ENCODE measurements at regions not wholly inside any gene's neighbourhood (a gene's known extent, or its start where the extent isn't known, plus 50 kb on each side); places are given as distances from the start of the nearest gene placed in this dataset.
"Not testable (repeated sequence)": the region's sequence is repeated elsewhere in the genome, so short reads cannot be mapped to it uniquely, and the experiment has no call there.

GRCh38 chr3:20645340-20645739, 459.3 kb upstream of the SGO1 start:
- no peak for DNase-seq (ENCODE audit: low read depth in 2 of 2)

DNA sequence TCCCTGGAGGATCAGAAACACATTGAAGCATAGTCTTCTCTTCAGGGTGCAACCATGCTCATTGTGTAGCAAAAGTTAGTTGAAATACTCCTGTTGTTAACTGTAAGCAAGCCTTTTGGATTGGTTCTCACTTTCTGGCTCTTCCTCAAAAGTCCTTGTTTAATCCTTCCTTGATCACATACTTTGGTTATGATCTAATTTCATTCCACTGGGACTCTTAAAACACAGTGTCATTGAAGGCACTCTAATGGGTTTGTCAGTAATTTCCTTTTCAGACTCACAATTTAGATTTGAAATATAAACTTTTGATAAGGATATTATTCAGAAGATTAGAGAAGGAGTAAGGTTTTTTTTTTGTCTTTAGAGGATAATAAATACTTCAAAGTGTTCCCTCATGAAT, 451.7 kb upstream of the SGO1 start:
- no peak for DNase-seq (ENCODE audit: low read depth in 2 of 2)

DNA sequence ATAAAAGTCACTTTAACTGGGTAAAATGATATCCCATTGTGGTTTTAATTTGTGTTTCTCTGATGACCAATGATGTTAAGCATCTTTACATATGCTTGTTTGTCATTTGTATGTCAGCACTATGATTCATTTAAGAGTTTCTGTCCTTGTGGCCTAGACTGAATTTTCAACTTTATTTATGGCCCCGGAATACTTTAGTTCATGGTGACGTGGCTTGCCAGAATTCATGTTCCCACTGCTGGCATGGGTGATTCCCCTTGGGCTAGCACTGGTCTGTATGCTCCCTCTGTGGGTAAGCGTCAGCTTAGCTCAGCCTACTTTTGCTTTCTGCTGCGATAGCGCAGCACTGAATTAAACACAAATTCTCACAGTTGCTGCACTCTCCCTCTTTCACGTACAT, 436.3 kb upstream of the SGO1 start:
- no peak for DNase-seq (ENCODE audit: low read depth in 2 of 2)

GRCh38 chr3:20618621-20619020, 432.6 kb upstream of the SGO1 start:
- not testable (repeated sequence) for DNase-seq (ENCODE audit: low read depth in 2 of 2)

DNA sequence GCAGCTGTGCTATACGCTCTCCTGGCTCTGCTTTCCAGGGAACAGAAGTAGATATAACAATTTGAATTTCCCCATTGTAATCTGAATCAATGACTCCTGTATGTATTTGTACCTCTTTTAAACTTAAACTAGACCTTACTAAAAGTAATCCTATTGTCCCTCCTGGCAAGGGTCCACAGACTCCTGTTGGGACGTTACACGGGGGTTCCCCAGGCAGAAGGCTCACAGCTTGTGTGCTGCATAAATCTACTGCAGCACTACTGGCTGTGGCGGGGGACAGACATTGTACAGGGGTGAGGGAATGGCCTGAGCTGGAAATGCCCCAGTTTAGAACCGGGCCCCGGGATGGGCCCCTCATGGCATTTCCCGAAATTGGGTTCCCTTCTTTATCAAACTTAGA, 432.2 kb upstream of the SGO1 start:
- not testable (repeated sequence) for DNase-seq (ENCODE audit: low read depth in 2 of 2)

GRCh38 chr3:20615982-20616381, 430.0 kb upstream of the SGO1 start:
- DNase-seq (ENCODE audit: low read depth in 2 of 2), result not testable (repeated sequence)

- DNase-seq (ENCODE audit: low read depth in 2 of 2), result no peak
Observed at GRCh38 chr3:20608054-20608738, 422.2 kb upstream of the SGO1 start.

- DNase-seq (ENCODE audit: low read depth in 2 of 2), result no peak
Observed at GRCh38 chr3:20604659-20605058, 418.7 kb upstream of the SGO1 start.

- DNase-seq (ENCODE audit: low read depth in 2 of 2), result no peak
Observed at GRCh38 chr3:20589275-20589674, 403.3 kb upstream of the SGO1 start.

DNA sequence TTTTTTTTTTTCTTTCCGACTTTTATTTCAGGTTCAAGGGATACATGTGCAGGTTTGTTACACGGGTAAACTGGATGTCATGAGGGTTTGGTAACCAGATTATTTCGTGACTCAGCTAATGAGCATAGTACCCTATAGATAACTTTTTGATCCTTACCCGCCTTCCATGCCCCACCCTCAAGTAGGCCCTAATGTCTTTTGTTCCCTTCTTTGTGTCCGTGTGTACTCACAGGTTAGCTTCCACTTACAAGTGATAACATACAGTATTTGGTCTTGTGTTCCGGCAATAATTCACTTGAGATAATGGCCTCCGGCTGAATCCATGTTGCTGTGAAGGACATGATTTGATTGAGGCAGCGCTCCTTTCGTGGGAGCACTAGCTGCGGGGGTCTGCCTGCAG, 402.8 kb upstream of the SGO1 start:
- DNase-seq (ENCODE audit: low read depth in 2 of 2), result no peak

GRCh38 chr3:20583648-20584047, 397.6 kb upstream of the SGO1 start:
- DNase-seq (ENCODE audit: low read depth in 2 of 2), result no peak

DNA sequence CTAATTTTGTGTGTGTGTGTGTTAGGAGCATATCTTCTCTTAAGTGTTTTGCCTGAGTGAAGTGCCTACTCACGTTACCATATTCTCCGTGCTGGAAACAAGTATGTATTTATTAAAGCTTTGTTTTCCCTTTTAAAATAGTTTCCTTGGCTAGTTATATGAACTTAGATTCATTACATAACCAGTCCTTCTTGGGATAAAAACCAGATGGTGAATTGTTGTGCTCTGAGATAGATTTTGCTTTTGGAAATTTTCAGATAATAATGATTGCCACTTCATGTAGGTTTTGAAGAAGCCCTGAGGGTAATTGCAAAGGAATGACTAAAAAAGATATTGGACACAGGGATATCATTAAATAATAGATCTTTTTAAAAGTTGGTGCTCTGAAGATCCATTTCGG, 390.2 kb upstream of the SGO1 start:
- no peak for DNase-seq (ENCODE audit: low read depth in 2 of 2)

- no peak for DNase-seq (ENCODE audit: low read depth in 2 of 2)
Observed at GRCh38 chr3:20575146-20575545, 389.1 kb upstream of the SGO1 start.

DNA sequence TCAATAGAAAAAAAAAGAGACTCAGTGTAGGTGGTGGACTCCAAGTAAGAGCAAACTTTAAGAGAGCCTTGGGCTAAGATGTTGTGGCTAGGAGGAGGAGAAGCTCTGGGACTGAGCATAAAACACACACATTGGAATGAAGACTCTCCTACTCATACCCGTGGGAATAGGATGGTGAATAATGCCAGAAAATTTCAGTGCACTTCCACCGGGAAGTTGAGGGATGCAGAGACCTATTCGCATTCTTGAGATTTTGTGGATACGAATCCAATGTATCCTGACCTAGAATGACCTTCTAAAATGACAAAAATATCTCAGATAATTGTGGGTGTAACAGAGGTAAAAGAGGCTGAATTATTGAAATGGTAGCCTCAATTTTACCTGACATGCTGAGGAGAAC, 388.7 kb upstream of the SGO1 start:
- no peak for DNase-seq (ENCODE audit: low read depth in 2 of 2)

DNA sequence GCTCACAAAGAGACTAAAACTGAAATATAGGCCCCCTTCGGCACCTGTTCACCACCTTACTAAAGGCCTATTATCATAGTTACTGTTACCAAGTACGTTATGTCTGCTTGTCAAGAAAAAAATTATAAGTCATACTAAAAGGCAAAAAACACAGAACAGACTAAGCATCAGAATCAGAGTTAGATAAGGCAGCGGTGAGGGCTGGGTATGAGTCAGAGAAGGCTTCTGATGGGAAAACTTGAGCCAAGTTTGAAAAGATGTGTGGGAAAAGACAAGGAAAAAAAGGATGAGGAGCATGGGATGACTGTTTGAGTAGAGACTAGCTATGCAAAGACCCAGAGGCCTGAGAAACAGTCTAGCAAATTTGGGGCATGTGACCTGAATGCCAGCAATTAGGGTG, 387.2 kb upstream of the SGO1 start:
- DNase-seq (ENCODE audit: low read depth in 2 of 2), result no peak

DNA sequence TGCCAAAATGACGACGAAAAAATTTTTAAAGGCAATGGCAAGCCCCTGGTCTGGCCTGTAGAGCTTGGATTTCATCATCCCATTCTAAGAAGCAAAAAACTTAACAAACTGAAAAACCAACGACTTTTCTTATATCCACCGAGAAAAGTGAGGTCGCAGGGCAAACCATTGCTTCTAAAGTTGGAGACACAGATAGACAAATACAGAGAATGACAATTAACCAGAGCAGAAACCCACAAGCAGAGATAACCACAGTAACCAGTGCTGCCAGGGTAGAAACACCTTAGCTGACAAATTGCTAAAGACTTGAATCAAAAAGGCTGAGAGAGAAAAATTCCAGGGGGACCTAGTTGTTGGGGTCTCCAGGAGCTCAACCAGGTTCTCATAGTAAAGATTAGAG, 386.5 kb upstream of the SGO1 start:
- no peak for DNase-seq (ENCODE audit: low read depth in 2 of 2)

DNA sequence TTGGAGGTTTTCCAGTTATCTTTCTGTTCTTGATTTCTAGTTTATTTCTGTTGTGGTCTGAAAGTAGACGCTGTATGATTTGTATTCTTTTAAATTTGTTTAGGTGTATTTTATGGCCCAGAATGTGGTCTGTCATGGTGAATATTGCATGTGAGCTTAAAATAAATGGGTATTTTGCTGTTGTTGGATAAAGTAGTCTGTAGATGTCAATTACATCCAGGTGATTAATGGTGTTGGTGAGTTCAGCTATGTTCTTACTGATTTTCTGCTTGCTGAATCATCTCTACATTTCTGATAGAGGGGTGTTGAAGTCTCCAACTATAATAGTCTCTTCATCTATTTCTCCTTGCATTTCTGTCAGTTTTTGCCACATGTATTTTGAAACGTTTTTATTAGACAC, 383.3 kb upstream of the SGO1 start:
- DNase-seq (ENCODE audit: low read depth in 2 of 2), result no peak

GRCh38 chr3:20564966-20565365, 379.0 kb upstream of the SGO1 start:
- DNase-seq (ENCODE audit: low read depth in 2 of 2), result no peak

DNA sequence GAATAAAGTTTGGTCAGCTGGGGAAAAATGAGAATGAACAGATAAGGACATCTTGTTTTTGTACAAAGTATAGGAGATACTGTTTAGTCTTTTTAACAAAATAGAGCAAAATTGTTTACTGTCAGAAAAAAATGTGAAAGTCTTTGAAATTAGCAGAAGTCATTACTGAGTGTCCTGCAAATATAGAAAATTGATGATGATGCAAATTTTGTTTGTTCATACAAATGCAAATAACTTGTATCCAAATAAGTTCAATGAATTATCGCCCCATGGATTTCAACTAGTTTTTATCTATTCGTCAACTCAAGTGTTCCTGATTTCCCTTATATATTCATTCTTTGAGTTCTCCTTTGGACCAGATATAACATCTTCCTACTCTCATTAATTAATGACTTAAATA, 378.0 kb upstream of the SGO1 start:
- no peak for DNase-seq (ENCODE audit: low read depth in 2 of 2)

- no peak for DNase-seq (ENCODE audit: low read depth in 2 of 2)
Observed at GRCh38 chr3:20563251-20563650, 377.2 kb upstream of the SGO1 start.

DNA sequence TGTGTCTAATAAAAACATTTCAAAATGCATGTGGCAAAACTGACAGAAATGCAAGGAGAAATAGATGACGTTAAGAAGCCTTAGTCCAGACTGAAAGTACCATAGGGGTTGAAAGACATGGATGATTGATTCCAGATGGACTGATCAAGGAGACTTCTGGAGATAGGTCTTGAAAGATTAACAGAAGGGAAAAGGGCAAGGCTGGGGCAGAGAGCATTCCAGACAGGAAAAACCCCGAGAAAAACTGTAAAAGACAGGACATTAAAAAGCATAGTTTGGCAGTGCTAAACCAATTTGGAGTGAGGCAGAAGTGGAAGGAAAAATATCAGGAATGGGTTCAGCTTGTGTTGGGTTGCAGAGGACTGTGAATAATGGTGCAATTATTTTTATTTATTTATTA, 375.2 kb upstream of the SGO1 start:
- no peak for DNase-seq (ENCODE audit: low read depth in 2 of 2)

DNA sequence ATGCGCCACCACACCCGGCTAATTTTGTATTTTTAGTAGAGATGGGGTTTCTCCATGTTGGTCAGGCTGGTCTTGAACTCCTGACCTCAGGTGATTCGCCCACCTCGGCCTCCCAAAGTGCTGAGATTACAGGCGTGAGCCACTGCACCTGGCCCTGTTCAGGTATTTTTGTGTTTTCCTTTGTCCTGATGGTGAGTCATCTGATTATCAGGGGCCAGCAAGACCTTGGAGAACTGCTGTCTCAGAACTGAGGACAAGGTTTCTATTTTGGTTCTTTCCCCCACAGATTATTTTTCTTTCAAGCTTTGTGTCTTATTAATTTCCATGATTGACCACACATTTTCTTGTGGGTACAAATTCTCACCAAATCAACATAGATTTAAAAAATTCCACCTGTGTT, 374.4 kb upstream of the SGO1 start:
- not testable (repeated sequence) for DNase-seq (ENCODE audit: low read depth in 2 of 2)

GRCh38 chr3:20558161-20558560, 372.2 kb upstream of the SGO1 start:
- DNase-seq (ENCODE audit: low read depth in 2 of 2), result no peak

DNA sequence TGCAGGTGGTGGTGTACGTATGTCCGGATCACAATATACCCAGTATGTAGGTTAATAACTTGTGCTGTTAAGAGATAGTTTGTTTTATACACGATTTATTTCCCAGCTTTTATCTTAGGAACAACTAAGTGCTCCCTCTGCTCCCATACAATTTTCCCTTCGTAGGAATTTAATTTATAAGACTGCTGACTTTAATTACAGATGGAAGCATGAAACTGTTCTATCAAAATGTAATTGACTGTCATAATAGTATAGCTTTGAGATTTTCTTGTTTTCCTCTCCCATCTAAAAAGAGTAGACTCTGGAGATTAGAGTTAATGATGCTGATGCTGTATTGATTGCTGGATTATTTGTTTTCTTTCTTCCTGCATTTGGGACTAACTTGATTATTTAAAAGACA, 370.7 kb upstream of the SGO1 start:
- no peak for DNase-seq (ENCODE audit: low read depth in 2 of 2)

Data from stimulated activated CD8-positive, alpha-beta memory T cell treated with anti-CD3 and anti-CD28 coated beads, Interleukin-7, amount 100 ng/mL, for 1 hour (primary cell).